ENCODE measurements at regions not wholly inside any gene's neighbourhood (a gene's known extent, or its start where the extent isn't known, plus 50 kb on each side); places are given as distances from the start of the nearest gene placed in this dataset.

- DNase-seq: no peak
- no peaks in the 10 kb centered on the region for H3K4me1 ChIP-seq (ENCODE audit: control insufficient read depth, insufficient read depth, low read length)
- H3K9me3 ChIP-seq (ENCODE audit: control insufficient read depth, low read depth, low read length): no peaks in the 10 kb centered on the region
- H3K27me3 ChIP-seq (ENCODE audit: control insufficient read depth, insufficient read depth, low read length): no peaks in the 10 kb centered on the region
- no peaks in the 10 kb centered on the region for H3K36me3 ChIP-seq (ENCODE audit: control insufficient read depth, insufficient read depth, low read length)
- WGBS (ENCODE audit: insufficient coverage, low lambda C conversion rate): no CpG with 5 or more reads among the region's 2 CpGs
- no peak overlapping the region for H3K4me3 ChIP-seq (ENCODE audit: low read length)
- no peak overlapping the region for H3K27ac ChIP-seq (ENCODE audit: low read length)
Observed at GRCh38 chr17:73694491-73694890, 50.2 kb upstream of the SDK2 start.

GRCh38 chr17:73695035-73695738, 50.9 kb upstream of the SDK2 start:
- no peaks in the 10 kb centered on the region for H3K9me3 ChIP-seq (ENCODE audit: control insufficient read depth, low read depth, low read length)
- WGBS (ENCODE audit: insufficient coverage, low lambda C conversion rate): no CpG with 5 or more reads among the region's 2 CpGs

GRCh38 chr17:73696251-73696650, 52.0 kb upstream of the SDK2 start:
- H3K4me1 ChIP-seq (ENCODE audit: control insufficient read depth, insufficient read depth, low read length): no peaks in the 10 kb centered on the region
- no peak for DNase-seq
- no CpG with 5 or more reads among the region's 3 CpGs for WGBS (ENCODE audit: insufficient coverage, low lambda C conversion rate)
- no peaks in the 10 kb centered on the region for H3K36me3 ChIP-seq (ENCODE audit: control insufficient read depth, insufficient read depth, low read length)
- H3K27me3 ChIP-seq (ENCODE audit: control insufficient read depth, insufficient read depth, low read length): no peaks in the 10 kb centered on the region
- H3K9me3 ChIP-seq (ENCODE audit: control insufficient read depth, low read depth, low read length): no peaks in the 10 kb centered on the region
- no peak overlapping the region for H3K27ac ChIP-seq (ENCODE audit: low read length)
- H3K4me3 ChIP-seq (ENCODE audit: low read length): no peak overlapping the region

More at GRCh38 chr17:73695035-73695738, 50.9 kb upstream of the SDK2 start:
- no peak for DNase-seq
- no peak overlapping the region for H3K4me3 ChIP-seq (ENCODE audit: low read length)
- no peaks in the 10 kb centered on the region for H3K36me3 ChIP-seq (ENCODE audit: control insufficient read depth, insufficient read depth, low read length)
- no peaks in the 10 kb centered on the region for H3K4me1 ChIP-seq (ENCODE audit: control insufficient read depth, insufficient read depth, low read length)
- H3K27ac ChIP-seq (ENCODE audit: low read length): no peak overlapping the region
- H3K27me3 ChIP-seq (ENCODE audit: control insufficient read depth, insufficient read depth, low read length): no peaks in the 10 kb centered on the region

- WGBS (ENCODE audit: insufficient coverage, low lambda C conversion rate): 50% methylated on average over 1 of the region's 5 CpGs
- H3K4me3 ChIP-seq (ENCODE audit: low read length): no peak overlapping the region
Observed at GRCh38 chr17:73697872-73698271, 53.6 kb upstream of the SDK2 start.

GRCh38 chr17:73698966-73699365, 54.7 kb upstream of the SDK2 start:
- H3K4me3 ChIP-seq (ENCODE audit: low read length): no peak overlapping the region
- H3K9me3 ChIP-seq (ENCODE audit: control insufficient read depth, low read depth, low read length): peaks cover 2% of the 10 kb centered on the region
- WGBS (ENCODE audit: insufficient coverage, low lambda C conversion rate): no CpG with 5 or more reads among the region's 5 CpGs
- H3K27ac ChIP-seq (ENCODE audit: low read length): no peak overlapping the region
- no peak for DNase-seq
- peaks cover 8% of the 10 kb centered on the region for H3K27me3 ChIP-seq (ENCODE audit: control insufficient read depth, insufficient read depth, low read length)
- H3K36me3 ChIP-seq (ENCODE audit: control insufficient read depth, insufficient read depth, low read length): no peaks in the 10 kb centered on the region
- no peaks in the 10 kb centered on the region for H3K4me1 ChIP-seq (ENCODE audit: control insufficient read depth, insufficient read depth, low read length)

More at GRCh38 chr17:73697872-73698271, 53.6 kb upstream of the SDK2 start:
- DNase-seq: peak in 1 of 2 donors; percentile 29
- no peaks in the 10 kb centered on the region for H3K4me1 ChIP-seq (ENCODE audit: control insufficient read depth, insufficient read depth, low read length)
- H3K36me3 ChIP-seq (ENCODE audit: control insufficient read depth, insufficient read depth, low read length): no peaks in the 10 kb centered on the region
- peaks cover 2% of the 10 kb centered on the region for H3K9me3 ChIP-seq (ENCODE audit: control insufficient read depth, low read depth, low read length)
- H3K27me3 ChIP-seq (ENCODE audit: control insufficient read depth, insufficient read depth, low read length): peaks cover 2% of the 10 kb centered on the region
- H3K27ac ChIP-seq (ENCODE audit: low read length): no peak overlapping the region

- DNase-seq: no peak
- Histone ChIP-seq H3K27me3 (ENCODE audit: control insufficient read depth, insufficient read depth, low read length) (peaks cover 8% of the 10 kb centered on the region), H3K4me1 (ENCODE audit: control insufficient read depth, insufficient read depth, low read length) (no peaks in the 10 kb centered on the region), H3K9me3 (ENCODE audit: control insufficient read depth, low read depth, low read length) (peaks cover 2% of the 10 kb centered on the region), H3K36me3 (ENCODE audit: control insufficient read depth, insufficient read depth, low read length) (no peaks in the 10 kb centered on the region), H3K27ac (ENCODE audit: low read length) (no peak overlapping the region), H3K4me3 (ENCODE audit: low read length) (no peak overlapping the region)
- 83% methylated on average over 3 of the region's 8 CpGs for WGBS (ENCODE audit: insufficient coverage, low lambda C conversion rate)
Observed at GRCh38 chr17:73701701-73702100, 57.5 kb upstream of the SDK2 start.

GRCh38 chr17:73703192-73703591, 58.9 kb upstream of the SDK2 start:
- Histone ChIP-seq H3K4me3 (ENCODE audit: low read length) (no peak overlapping the region), H3K4me1 (ENCODE audit: control insufficient read depth, insufficient read depth, low read length) (no peaks in the 10 kb centered on the region), H3K27me3 (ENCODE audit: control insufficient read depth, insufficient read depth, low read length) (peaks cover 8% of the 10 kb centered on the region), H3K9me3 (ENCODE audit: control insufficient read depth, low read depth, low read length) (peaks cover 2% of the 10 kb centered on the region), H3K27ac (ENCODE audit: low read length) (no peak overlapping the region), H3K36me3 (ENCODE audit: control insufficient read depth, insufficient read depth, low read length) (no peaks in the 10 kb centered on the region)
- WGBS (ENCODE audit: insufficient coverage, low lambda C conversion rate): no CpG with 5 or more reads among the region's 5 CpGs
- no peak for DNase-seq

- Histone ChIP-seq H3K27me3 (ENCODE audit: control insufficient read depth, insufficient read depth, low read length) (peaks cover 10% of the 10 kb centered on the region), H3K36me3 (ENCODE audit: control insufficient read depth, insufficient read depth, low read length) (no peaks in the 10 kb centered on the region), H3K4me3 (ENCODE audit: low read length) (no peak overlapping the region), H3K4me1 (ENCODE audit: control insufficient read depth, insufficient read depth, low read length) (no peaks in the 10 kb centered on the region), H3K9me3 (ENCODE audit: control insufficient read depth, low read depth, low read length) (peaks cover 2% of the 10 kb centered on the region), H3K27ac (ENCODE audit: low read length) (no peak overlapping the region)
- WGBS (ENCODE audit: insufficient coverage, low lambda C conversion rate): 94% methylated on average over 2 of the region's 2 CpGs
- DNase-seq: no peak
Observed at GRCh38 chr17:73703917-73704316, 59.7 kb upstream of the SDK2 start.

GRCh38 chr17:73705594-73705993, 61.3 kb upstream of the SDK2 start:
- peak in 1 of 2 donors; percentile 7 for DNase-seq
- Histone ChIP-seq H3K9me3 (ENCODE audit: control insufficient read depth, low read depth, low read length) (peaks cover 2% of the 10 kb centered on the region), H3K27me3 (ENCODE audit: control insufficient read depth, insufficient read depth, low read length) (peaks cover 13% of the 10 kb centered on the region), H3K4me1 (ENCODE audit: control insufficient read depth, insufficient read depth, low read length) (no peaks in the 10 kb centered on the region), H3K4me3 (ENCODE audit: low read length) (no peak overlapping the region), H3K36me3 (ENCODE audit: control insufficient read depth, insufficient read depth, low read length) (no peaks in the 10 kb centered on the region), H3K27ac (ENCODE audit: low read length) (no peak overlapping the region)
- WGBS (ENCODE audit: insufficient coverage, low lambda C conversion rate): no CpG with 5 or more reads among the region's 7 CpGs

GRCh38 chr17:73706428-73706827, 62.2 kb upstream of the SDK2 start:
- WGBS (ENCODE audit: insufficient coverage, low lambda C conversion rate): no CpG with 5 or more reads among the region's 12 CpGs
- Histone ChIP-seq H3K4me1 (ENCODE audit: control insufficient read depth, insufficient read depth, low read length) (no peaks in the 10 kb centered on the region), H3K27me3 (ENCODE audit: control insufficient read depth, insufficient read depth, low read length) (peaks cover 13% of the 10 kb centered on the region)

GRCh38 chr17:73706858-73707257, 62.6 kb upstream of the SDK2 start:
- Histone ChIP-seq H3K9me3 (ENCODE audit: control insufficient read depth, low read depth, low read length) (peaks cover 2% of the 10 kb centered on the region), H3K27me3 (ENCODE audit: control insufficient read depth, insufficient read depth, low read length) (peaks cover 15% of the 10 kb centered on the region), H3K4me1 (ENCODE audit: control insufficient read depth, insufficient read depth, low read length) (no peaks in the 10 kb centered on the region), H3K36me3 (ENCODE audit: control insufficient read depth, insufficient read depth, low read length) (no peaks in the 10 kb centered on the region), H3K4me3 (ENCODE audit: low read length) (no peak overlapping the region), H3K27ac (ENCODE audit: low read length) (no peak overlapping the region)
- no peak for DNase-seq
- WGBS (ENCODE audit: insufficient coverage, low lambda C conversion rate): 100% methylated on average over 1 of the region's 9 CpGs

More at GRCh38 chr17:73706428-73706827, 62.2 kb upstream of the SDK2 start:
- H3K27ac ChIP-seq (ENCODE audit: low read length): no peak overlapping the region
- H3K36me3 ChIP-seq (ENCODE audit: control insufficient read depth, insufficient read depth, low read length): no peaks in the 10 kb centered on the region
- H3K9me3 ChIP-seq (ENCODE audit: control insufficient read depth, low read depth, low read length): peaks cover 2% of the 10 kb centered on the region
- no peak overlapping the region for H3K4me3 ChIP-seq (ENCODE audit: low read length)
- no peak for DNase-seq
